Psoas muscle (tissue), 7 donors: ENCODE measurements at regions not wholly inside any gene's neighbourhood (a gene's known extent, or its start where the extent isn't known, plus 50 kb on each side); places are given as distances from the start of the nearest gene placed in this dataset.
"Not testable (repeated sequence)": the region's sequence is repeated elsewhere in the genome, so short reads cannot be mapped to it uniquely, and the experiment has no call there.

Experiments
- ATAC-seq, 4 donors: fragments of 200-7000 bp; cut with Tn5 transposase; one replicate each; pipeline ENCODE4 v1.9.1; 2020; ENCODE audit warnings: moderate library complexity in 3 of 4, mild to moderate bottlenecking in 2 of 4
- DNase-seq, 2 donors: peaks; one replicate each; pipeline ENCODE4 v3.0.0-alpha.2; 2020
- H3K27ac ChIP-seq: fragments of 200-600 bp; one replicate; pipeline ENCODE4 v1.8.0; 2022
- H3K27me3 ChIP-seq, 3 donors: fragments of 200-600 bp in 1 of 3; one replicate each; pipeline versions ENCODE4 v1.6.1 to v1.8.0; 2013 to 2022; ENCODE audit warnings: low read length in 2 of 3, mild to moderate bottlenecking in 2 of 3, moderate library complexity in 1 of 3; ENCODE audit not compliant: insufficient read depth in 3 of 3
- H3K36me3 ChIP-seq, 2 donors: fragments of 200-600 bp in 1 of 2; one replicate each; pipeline versions ENCODE4 v1.6.1 to v1.8.0; 2013 to 2022; ENCODE audit warnings: low read depth in 1 of 2, mild to moderate bottlenecking in 1 of 2, moderate library complexity in 1 of 2; ENCODE audit not compliant: insufficient read depth in 1 of 2
- H3K4me1 ChIP-seq: fragments of 200-600 bp; one replicate; pipeline ENCODE4 v1.8.0; 2022
- H3K4me3 ChIP-seq: fragments of 200-600 bp; one replicate; pipeline ENCODE4 v1.8.0; 2022; ENCODE audit warnings: mild to moderate bottlenecking
- H3K9me3 ChIP-seq: fragments of 200-600 bp; one replicate; pipeline ENCODE4 v1.8.0; 2022
- CTCF ChIP-seq: fragments of 200-600 bp; IDR thresholded peaks from one replicate; pipeline ENCODE4 v1.8.0; 2022; ENCODE audit warnings: antibody characterized with exemption
- WGBS, 3 donors: extraction: QIAGEN DNeasy Blood & Tissue Kit; methylation state at CpG; one replicate each; pipeline versions ENCODE4 v1.1.6 to v1.1.7; 2013; 5-methylcytosine and 5-hydroxymethylcytosine counted together
- intact Hi-C, 2 donors: fragments of 100-400 bp; cut with DNase I; formaldehyde crosslinking; loops; one replicate each; pipeline versions ENCODE4 v1.11.0 to v1.14.2; 2022
- donor health status: healthy with polysubstance abuse.
- donor health status: DM: no; HTN: no; CAD: no; lungs with moderate emphysema.
- donor health status: Bipolar disorder and iron deficiency.
- donor health status: healthy.
- donor health status: DM: yes; HTN: yes; CAD: no.
- donor health status: DM: no; HTN: no; CAD: no.
- donor health status: DM: yes; HTN: yes; CAD: no.

- Histone ChIP-seq H3K4me1 (no peaks in the 10 kb centered on the region), H3K4me3 (no peak overlapping the region), H3K9me3 (no peaks in the 10 kb centered on the region), H3K36me3 (no peaks in the 10 kb centered on the region), H3K27ac (no peak overlapping the region), H3K27me3 (no peaks in the 10 kb centered on the region)
- DNase-seq: no peak
- TF ChIP-seq CTCF: no peak
- ATAC-seq: no peak
- intact Hi-C loops: no loop called here
- WGBS, 3 donors: 95 to 97% (median 97%) methylated on average over 2 of the region's 2 CpGs
Measured at GRCh38 chr7:10507032-10507431, 466.6 kb upstream of the PHF14 start.

GRCh38 chr7:10521306-10521705 is 452.4 kb upstream of the PHF14 start:
- intact Hi-C loops: no loop called here
- ATAC-seq: no peak
- H3K36me3 ChIP-seq: no peaks in the 10 kb centered on the region
- no peak overlapping the region for H3K27ac ChIP-seq
- no peaks in the 10 kb centered on the region for H3K27me3 ChIP-seq
- no peak for DNase-seq
- no peak overlapping the region for H3K4me3 ChIP-seq
- H3K4me1 ChIP-seq: no peaks in the 10 kb centered on the region
- no peaks in the 10 kb centered on the region for H3K9me3 ChIP-seq
- WGBS, 3 donors: 23 to 39% (median 28%) methylated on average over 2 of the region's 2 CpGs
- no peak for TF ChIP-seq CTCF

GRCh38 chr7:10533429-10533828 is 440.2 kb upstream of the PHF14 start:
- ATAC-seq, H3K4me3 ChIP-seq, H3K27me3 ChIP-seq, H3K9me3 ChIP-seq, intact Hi-C loops, H3K36me3 ChIP-seq, H3K4me1 ChIP-seq, H3K27ac ChIP-seq: not testable (repeated sequence)
- 78 to 91% (median 90%) methylated on average over 13 of the region's 13 CpGs for WGBS, 3 donors
- peak in 1 of 2 donors; percentile 24 for DNase-seq

GRCh38 chr7:10536561-10536960 is 437.1 kb upstream of the PHF14 start:
- Histone ChIP-seq H3K27me3 (no peaks in the 10 kb centered on the region), H3K9me3 (no peaks in the 10 kb centered on the region), H3K4me1 (no peaks in the 10 kb centered on the region), H3K36me3 (no peaks in the 10 kb centered on the region), H3K4me3 (no peak overlapping the region), H3K27ac (no peak overlapping the region)
- ATAC-seq (no peak), DNase-seq (no peak)
- WGBS, 3 donors: 28 to 42% (median 29%) methylated on average over 2 of the region's 2 CpGs
- no peak for TF ChIP-seq CTCF
- intact Hi-C loops: no loop called here

GRCh38 chr7:10537764-10538163 is 435.9 kb upstream of the PHF14 start:
- intact Hi-C loops: no loop called here
- 59 to 64% (median 63%) methylated on average over 3 of the region's 3 CpGs for WGBS, 3 donors

More at GRCh38 chr7:10537764-10538163, 435.9 kb upstream of the PHF14 start:
- TF ChIP-seq CTCF: no peak
- no peaks in the 10 kb centered on the region for H3K4me1 ChIP-seq
- H3K4me3 ChIP-seq: no peak overlapping the region
- H3K36me3 ChIP-seq: no peaks in the 10 kb centered on the region
- ATAC-seq (no peak), DNase-seq (no peak)
- no peaks in the 10 kb centered on the region for H3K9me3 ChIP-seq
- H3K27me3 ChIP-seq: no peaks in the 10 kb centered on the region
- H3K27ac ChIP-seq: no peak overlapping the region
